ENCODE measurements at regions not wholly inside any gene's neighbourhood (a gene's known extent, or its start where the extent isn't known, plus 50 kb on each side); places are given as distances from the start of the nearest gene placed in this dataset.

- H3K4me3 ChIP-seq (ENCODE audit: low read depth, low read length) = no peak overlapping the region
- DNase-seq (ENCODE audit: low read depth) (no peak), FAIRE-seq (no peak)
- no peak for TF ChIP-seq CTCF (IDR thresholded peaks at IDR 0.05; ENCODE audit: insufficient read depth, low read length, severe bottlenecking)
- H3K36me3 ChIP-seq (ENCODE audit: control insufficient read depth, insufficient read depth, low read length) = no peaks in the 10 kb centered on the region
- no peaks in the 10 kb centered on the region for H3K27me3 ChIP-seq (ENCODE audit: control insufficient read depth, insufficient read depth, low read length)
These were observed 93.8 kb downstream of the HS3ST1 start for GRCh38 chr4:11334887-11335286.

GRCh38 chr4:11328401-11328800 lies 100.3 kb downstream of the HS3ST1 start:
- H3K27me3 ChIP-seq (ENCODE audit: control insufficient read depth, insufficient read depth, low read length) = no peaks in the 10 kb centered on the region
- H3K4me3 ChIP-seq (ENCODE audit: low read depth, low read length) = no peak overlapping the region
- peak; percentile 79 for FAIRE-seq
- no peak for TF ChIP-seq CTCF (IDR thresholded peaks at IDR 0.05; ENCODE audit: insufficient read depth, low read length, severe bottlenecking)
- no peak for DNase-seq (ENCODE audit: low read depth)
- H3K36me3 ChIP-seq (ENCODE audit: control insufficient read depth, insufficient read depth, low read length) = no peaks in the 10 kb centered on the region

DNA sequence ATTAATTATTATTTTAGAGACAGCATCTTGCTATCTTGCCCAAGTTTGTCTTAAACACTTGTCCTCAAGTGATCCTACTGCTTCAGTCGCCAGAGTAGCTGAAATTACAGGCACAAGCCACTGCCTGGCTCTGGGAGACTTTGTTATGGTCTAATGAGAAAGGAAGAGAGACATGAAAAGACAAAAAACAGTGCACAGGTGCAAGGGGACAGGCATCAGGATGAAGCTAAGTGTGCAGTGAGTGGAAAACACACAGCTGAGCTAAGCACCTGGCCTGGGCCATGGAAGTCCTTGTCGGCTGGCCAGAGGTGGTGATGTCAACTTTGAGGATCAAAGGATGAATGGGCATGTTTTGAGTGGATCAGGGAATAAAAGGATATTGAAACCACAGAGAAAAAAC lies 102.7 kb downstream of the HS3ST1 start:
- Histone ChIP-seq H3K36me3 (ENCODE audit: control insufficient read depth, insufficient read depth, low read length) (no peaks in the 10 kb centered on the region), H3K4me3 (ENCODE audit: low read depth, low read length) (no peak overlapping the region), H3K27me3 (ENCODE audit: control insufficient read depth, insufficient read depth, low read length) (no peaks in the 10 kb centered on the region)
- DNase-seq (ENCODE audit: low read depth) (no peak), FAIRE-seq (no peak)
- no peak for TF ChIP-seq CTCF (IDR thresholded peaks at IDR 0.05; ENCODE audit: insufficient read depth, low read length, severe bottlenecking)

DNA sequence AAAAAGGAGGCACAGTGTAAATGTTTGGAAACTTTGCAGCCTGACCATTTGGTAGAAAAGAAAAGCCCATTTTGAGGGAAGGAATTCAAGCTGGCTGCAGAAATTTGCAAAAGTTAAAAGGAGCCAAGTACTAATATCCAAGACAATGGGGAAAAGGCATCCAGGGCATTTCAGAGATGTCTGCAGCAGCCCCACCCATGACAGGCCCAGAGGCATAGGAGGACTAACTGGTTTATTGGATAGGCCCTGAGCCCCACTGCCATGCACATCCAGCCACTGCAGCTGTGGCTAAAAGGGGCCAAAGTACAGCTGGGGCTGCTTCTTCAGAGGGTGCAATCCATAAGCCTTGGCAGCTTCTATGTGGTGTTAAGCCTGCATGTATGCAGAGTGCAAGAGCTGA lies 104.9 kb downstream of the HS3ST1 start:
- FAIRE-seq = no peak
- no peaks in the 10 kb centered on the region for H3K36me3 ChIP-seq (ENCODE audit: control insufficient read depth, insufficient read depth, low read length)

DNA sequence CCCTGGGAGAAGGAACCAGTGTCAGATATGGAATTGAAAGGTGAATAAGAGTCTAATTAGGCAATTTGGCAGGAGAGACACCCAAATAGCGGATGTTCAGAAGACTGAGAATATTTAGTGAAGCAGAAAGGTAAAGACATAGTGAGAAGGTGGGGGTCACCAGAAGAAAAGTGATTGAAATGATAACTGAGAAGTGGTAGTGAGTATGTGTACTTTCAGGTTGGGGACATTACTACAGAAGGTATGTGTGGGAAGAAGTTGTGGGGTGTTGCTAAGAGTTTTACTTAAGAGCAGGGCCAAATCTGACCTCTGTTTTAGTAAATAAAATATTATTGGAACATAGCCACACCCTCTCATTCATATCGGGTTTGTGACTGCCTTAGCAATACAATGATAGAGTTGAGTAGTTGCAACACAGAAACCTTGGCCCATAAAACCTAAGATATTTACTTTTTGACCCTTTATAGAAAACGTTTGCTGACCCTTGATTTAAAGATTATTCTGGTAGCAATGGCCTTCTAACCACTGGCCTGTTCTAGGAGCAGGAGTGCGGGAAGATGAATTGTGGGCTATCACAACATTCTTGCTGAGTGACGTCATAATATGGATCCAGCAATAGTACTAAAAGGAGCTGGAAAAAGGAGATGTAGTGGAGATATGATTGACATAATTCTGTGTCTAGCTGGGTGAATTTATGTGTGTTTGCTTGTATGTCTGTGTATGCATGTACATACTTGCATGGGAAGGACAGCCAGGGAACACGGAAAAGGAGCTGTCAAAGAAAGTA lies 115.3 kb downstream of the HS3ST1 start:
- TF ChIP-seq CTCF (IDR thresholded peaks at IDR 0.05; ENCODE audit: insufficient read depth, low read length, severe bottlenecking) = no peak
- peak; percentile 7 for FAIRE-seq
- DNase-seq (ENCODE audit: low read depth) = peak; percentile 38
- no peaks in the 10 kb centered on the region for H3K27me3 ChIP-seq (ENCODE audit: control insufficient read depth, insufficient read depth, low read length)
- H3K4me3 ChIP-seq (ENCODE audit: low read depth, low read length) = no peak overlapping the region
- H3K36me3 ChIP-seq (ENCODE audit: control insufficient read depth, insufficient read depth, low read length) = no peaks in the 10 kb centered on the region

More for the DNA sequence above, 104.9 kb downstream of the HS3ST1 start:
- TF ChIP-seq CTCF (IDR thresholded peaks at IDR 0.05; ENCODE audit: insufficient read depth, low read length, severe bottlenecking) = no peak
- no peak for DNase-seq (ENCODE audit: low read depth)
- no peak overlapping the region for H3K4me3 ChIP-seq (ENCODE audit: low read depth, low read length)
- H3K27me3 ChIP-seq (ENCODE audit: control insufficient read depth, insufficient read depth, low read length) = no peaks in the 10 kb centered on the region

- TF ChIP-seq CTCF (IDR thresholded peaks at IDR 0.05; ENCODE audit: insufficient read depth, low read length, severe bottlenecking) = no peak
- peak; percentile 36 for FAIRE-seq
- Histone ChIP-seq H3K4me3 (ENCODE audit: low read depth, low read length) (no peak overlapping the region), H3K27me3 (ENCODE audit: control insufficient read depth, insufficient read depth, low read length) (no peaks in the 10 kb centered on the region), H3K36me3 (ENCODE audit: control insufficient read depth, insufficient read depth, low read length) (no peaks in the 10 kb centered on the region)
- DNase-seq (ENCODE audit: low read depth) = peak; percentile 92
These were observed 116.3 kb downstream of the HS3ST1 start for GRCh38 chr4:11312389-11312788.
